NB4 (cell line): ENCODE measurements at regions not wholly inside any gene's neighbourhood (a gene's known extent, or its start where the extent isn't known, plus 50 kb on each side); places are given as distances from the start of the nearest gene placed in this dataset.

ENCODE experiments used
- MYC ChIP-seq: IDR thresholded peaks from 2 replicates; pipeline ENCODE4 v1.6.1; 2011; ENCODE audit warnings: low read depth, low read length
- POLR2A ChIP-seq: IDR thresholded peaks from 2 replicates; pipeline ENCODE4 v1.6.1; 2011; ENCODE audit warnings: mild to moderate bottlenecking; ENCODE audit not compliant: insufficient read length; ENCODE audit errors: extremely low read depth
- TF ChIP-seq, protein P1 (sequence below): IDR thresholded peaks from one replicate; pipeline ENCODE4 v1.5.1; 2012; ENCODE audit warnings: low read depth, low read length
- TF ChIP-seq, protein P2 (sequence below): IDR thresholded peaks from 2 replicates; pipeline ENCODE4 v1.6.1; 2011; ENCODE audit warnings: low read depth, low read length

DNA sequence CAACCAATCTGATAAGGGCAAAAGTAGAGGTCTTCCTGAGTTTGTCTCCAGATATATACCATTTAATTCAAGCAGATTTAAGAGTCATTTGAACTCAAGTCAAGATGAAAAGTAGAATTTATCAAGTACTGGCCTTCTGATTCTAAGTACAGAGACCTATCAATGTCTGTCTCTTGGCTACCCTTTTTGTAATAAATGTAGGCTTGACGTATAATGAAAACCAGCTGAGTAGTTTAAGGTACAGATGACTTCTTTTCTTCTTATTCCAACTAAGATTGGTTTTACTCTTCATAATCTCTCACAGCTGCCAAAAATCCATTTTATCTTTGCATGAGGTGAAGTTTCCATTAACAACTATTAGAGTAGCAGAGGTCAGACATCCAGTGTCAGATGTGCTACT is 867.6 kb downstream of the FAT4 start:
- TF ChIP-seq, protein P1, sequence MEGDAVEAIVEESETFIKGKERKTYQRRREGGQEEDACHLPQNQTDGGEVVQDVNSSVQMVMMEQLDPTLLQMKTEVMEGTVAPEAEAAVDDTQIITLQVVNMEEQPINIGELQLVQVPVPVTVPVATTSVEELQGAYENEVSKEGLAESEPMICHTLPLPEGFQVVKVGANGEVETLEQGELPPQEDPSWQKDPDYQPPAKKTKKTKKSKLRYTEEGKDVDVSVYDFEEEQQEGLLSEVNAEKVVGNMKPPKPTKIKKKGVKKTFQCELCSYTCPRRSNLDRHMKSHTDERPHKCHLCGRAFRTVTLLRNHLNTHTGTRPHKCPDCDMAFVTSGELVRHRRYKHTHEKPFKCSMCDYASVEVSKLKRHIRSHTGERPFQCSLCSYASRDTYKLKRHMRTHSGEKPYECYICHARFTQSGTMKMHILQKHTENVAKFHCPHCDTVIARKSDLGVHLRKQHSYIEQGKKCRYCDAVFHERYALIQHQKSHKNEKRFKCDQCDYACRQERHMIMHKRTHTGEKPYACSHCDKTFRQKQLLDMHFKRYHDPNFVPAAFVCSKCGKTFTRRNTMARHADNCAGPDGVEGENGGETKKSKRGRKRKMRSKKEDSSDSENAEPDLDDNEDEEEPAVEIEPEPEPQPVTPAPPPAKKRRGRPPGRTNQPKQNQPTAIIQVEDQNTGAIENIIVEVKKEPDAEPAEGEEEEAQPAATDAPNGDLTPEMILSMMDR: no peak
- TF ChIP-seq POLR2A: no peak
- no peak for TF ChIP-seq MYC
- TF ChIP-seq, protein P2, sequence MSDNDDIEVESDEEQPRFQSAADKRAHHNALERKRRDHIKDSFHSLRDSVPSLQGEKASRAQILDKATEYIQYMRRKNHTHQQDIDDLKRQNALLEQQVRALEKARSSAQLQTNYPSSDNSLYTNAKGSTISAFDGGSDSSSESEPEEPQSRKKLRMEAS: no peak
